ENCODE measurements at regions not wholly inside any gene's neighbourhood (a gene's known extent, or its start where the extent isn't known, plus 50 kb on each side); places are given as distances from the start of the nearest gene placed in this dataset.
"Not testable (repeated sequence)": the region's sequence is repeated elsewhere in the genome, so short reads cannot be mapped to it uniquely, and the experiment has no call there.

GRCh38 chr17:15814003-15814402, 81.9 kb downstream of the TBC1D26 start:
- TF ChIP-seq REST (IDR thresholded peaks at IDR 0.05; ENCODE audit: insufficient read depth in 1 of 2, low read depth in 2 of 2, low read length in 1 of 2); SIN3A (IDR thresholded peaks at IDR 0.05; ENCODE audit: borderline replicate concordance, insufficient read depth, low read depth, low read length); CTCF (IDR thresholded peaks at IDR 0.05); TCF7L2 (IDR thresholded peaks at IDR 0.05; ENCODE audit: low read depth, low read length); POLR2AphosphoS5 (IDR thresholded peaks at IDR 0.05; ENCODE audit: low read depth, low read length): not testable (repeated sequence)
